Keratinocyte (primary cell): ENCODE measurements at regions not wholly inside any gene's neighbourhood (a gene's known extent, or its start where the extent isn't known, plus 50 kb on each side); places are given as distances from the start of the nearest gene placed in this dataset.

Experiments
- DNase-seq: peaks from one replicate; pipeline ENCODE4 v3.0.0-alpha.2; 2011; ENCODE audit warnings: low read depth, missing footprints, low spot score
- FAIRE-seq: peaks from 2 replicates; lab custom pipeline; 2011; peaks lifted over from hg19 to GRCh38; lab: Jason Lieb, UNC
- H2AFZ ChIP-seq: 2 replicates; pipeline ENCODE4 v1.6.0; 2012; ENCODE audit warnings: low read length, control low read depth, inconsistent platforms; ENCODE audit not compliant: control insufficient read depth
- H3K27ac ChIP-seq: 2 replicates; pipeline ENCODE4 v1.5.1; 2011; ENCODE audit warnings: low read length; ENCODE audit not compliant: control insufficient read depth, insufficient read depth
- H3K27me3 ChIP-seq: 3 replicates; pipeline ENCODE4 v1.6.0; 2011; ENCODE audit warnings: low read length; ENCODE audit not compliant: control insufficient read depth, insufficient read depth; ENCODE audit errors: extremely low read depth
- H3K36me3 ChIP-seq, 2 experiments: 2 replicates in 1 of 2; 3 replicates in 1 of 2; pipeline ENCODE4 v1.5.1; 2011; ENCODE audit warnings: low read length in 2 of 2, mild to moderate bottlenecking in 1 of 2; ENCODE audit not compliant: control insufficient read depth in 2 of 2, insufficient read depth in 2 of 2; ENCODE audit errors: extremely low read depth in 1 of 2
- H3K4me1 ChIP-seq: 3 replicates; pipeline ENCODE4 v1.5.1; 2011; ENCODE audit warnings: low read length; ENCODE audit not compliant: control insufficient read depth, insufficient read depth; ENCODE audit errors: extremely low read depth
- H3K4me2 ChIP-seq: 3 replicates; pipeline ENCODE4 v1.6.0; 2011; ENCODE audit warnings: low read depth, low read length; ENCODE audit not compliant: control insufficient read depth, insufficient read depth; ENCODE audit errors: extremely low read depth
- H3K4me3 ChIP-seq, 3 experiments: fragments of 200-600 bp in 1 of 3; sonication (generic) in 1 of 3; 2 replicates in 2 of 3; 3 replicates in 1 of 3; pipeline ENCODE4 v1.5.1; 2011 to 2016; ENCODE audit warnings: low read length in 3 of 3, mild to moderate bottlenecking in 3 of 3, control low read depth in 2 of 3, inconsistent platforms in 1 of 3, low read depth in 1 of 3, mixed read lengths in 1 of 3, mixed run types in 1 of 3, moderate library complexity in 1 of 3; ENCODE audit not compliant: control insufficient read depth in 2 of 3, insufficient read depth in 2 of 3; ENCODE audit errors: extremely low read depth in 1 of 3
- H3K79me2 ChIP-seq: 2 replicates; pipeline ENCODE4 v1.6.0; 2012; ENCODE audit warnings: low read length; ENCODE audit not compliant: control insufficient read depth, insufficient read depth
- H3K9ac ChIP-seq: 3 replicates; pipeline ENCODE4 v1.6.0; 2011; ENCODE audit warnings: low read length; ENCODE audit not compliant: control insufficient read depth, insufficient read depth; ENCODE audit errors: extremely low read depth
- H3K9me1 ChIP-seq: 3 replicates; pipeline ENCODE4 v1.6.0; 2011; ENCODE audit warnings: low read length; ENCODE audit not compliant: control insufficient read depth, insufficient read depth; ENCODE audit errors: extremely low read depth
- H3K9me3 ChIP-seq: 2 replicates; pipeline ENCODE4 v1.5.1; 2012; ENCODE audit warnings: low read depth, low read length; ENCODE audit not compliant: control insufficient read depth
- H4K20me1 ChIP-seq: 3 replicates; pipeline ENCODE4 v1.6.0; 2011; ENCODE audit warnings: low read length; ENCODE audit not compliant: control insufficient read depth, insufficient read depth; ENCODE audit errors: extremely low read depth
- CTCF ChIP-seq, 3 experiments: IDR thresholded peaks in 1 of 3; conservative IDR thresholded peaks in 1 of 3; optimal IDR thresholded peaks in 1 of 3; 2 replicates in 2 of 3; 3 replicates in 1 of 3; pipeline versions ENCODE3 to v1.5.1; 2011; ENCODE audit warnings: low read length in 3 of 3, mild to moderate bottlenecking in 3 of 3, moderate library complexity in 2 of 3, control low read depth in 1 of 3, inconsistent platforms in 1 of 3; ENCODE audit not compliant: insufficient read depth in 2 of 3; ENCODE audit errors: extremely low read depth in 1 of 3
- EZH2 ChIP-seq: IDR thresholded peaks from one replicate; pipeline ENCODE4 v1.6.1; 2012; ENCODE audit warnings: inconsistent platforms, mild to moderate bottlenecking, low read length, moderate library complexity
- dilution Hi-C: fragments of 300-500 bp; cut with MboI; formaldehyde crosslinking; loops from one replicate; pipeline ENCODE4 v1.7.0; 2020; ENCODE audit warnings: low sequenced_read_pairs; ENCODE audit not compliant: extremely low pct_ligation_motif_present

GRCh38 chr17:33517746-33518145 is 224.7 kb upstream of the ASIC2 start:
- Histone ChIP-seq H3K9me1 (no peaks in the 10 kb centered on the region), H3K9me3 (no peaks in the 10 kb centered on the region), H3K4me2 (no peak overlapping the region), H4K20me1 (peaks cover 3% of the 10 kb centered on the region), H3K27me3 (no peaks in the 10 kb centered on the region), H3K9ac (no peak overlapping the region), H3K36me3 (no peaks in the 10 kb centered on the region), H3K79me2 (no peaks in the 10 kb centered on the region), H2AFZ (no peak overlapping the region), H3K4me3 (no peak overlapping the region), H3K27ac (no peak overlapping the region), H3K4me1 (no peaks in the 10 kb centered on the region)
- dilution Hi-C loops, result no loop called here
- FAIRE-seq (no peak), DNase-seq (no peak)
- no peak for TF ChIP-seq CTCF (optimal IDR thresholded peaks at IDR 0.05 in 1 of 3, IDR thresholded peaks at IDR 0.05 in 1 of 3, conservative IDR thresholded peaks at IDR 0.05 in 1 of 3; ENCODE audit: extremely low read depth in 1 of 3, insufficient read depth in 2 of 3, low read length in 3 of 3)
- no peak for TF ChIP-seq EZH2

GRCh38 chr17:33519692-33520091 is 226.6 kb upstream of the ASIC2 start:
- Histone ChIP-seq H3K36me3 (no peaks in the 10 kb centered on the region), H3K27me3 (no peaks in the 10 kb centered on the region), H3K9ac (no peak overlapping the region), H3K4me1 (no peaks in the 10 kb centered on the region), H2AFZ (no peak overlapping the region), H4K20me1 (peaks cover 3% of the 10 kb centered on the region), H3K4me2 (no peak overlapping the region), H3K4me3 (no peak overlapping the region), H3K79me2 (no peaks in the 10 kb centered on the region), H3K9me3 (no peaks in the 10 kb centered on the region), H3K27ac (no peak overlapping the region), H3K9me1 (no peaks in the 10 kb centered on the region)
- DNase-seq, result no peak
- dilution Hi-C loops, result no loop called here
- no peak for FAIRE-seq
- TF ChIP-seq CTCF (optimal IDR thresholded peaks at IDR 0.05 in 1 of 3, IDR thresholded peaks at IDR 0.05 in 1 of 3, conservative IDR thresholded peaks at IDR 0.05 in 1 of 3; ENCODE audit: extremely low read depth in 1 of 3, insufficient read depth in 2 of 3, low read length in 3 of 3) (no peak), EZH2 (no peak)
